HL-60 (cell line): ENCODE measurements at regions not wholly inside any gene's neighbourhood (a gene's known extent, or its start where the extent isn't known, plus 50 kb on each side); places are given as distances from the start of the nearest gene placed in this dataset.
A peak's percentile ranks its signal among the peaks of the same experiment; 100 is the strongest.

Experiments
- DNase-seq, 2 experiments: peaks; one replicate each; pipeline ENCODE4 v3.0.0-alpha.2; 2010 to 2020; ENCODE audit warnings: low read depth in 1 of 2, low spot score in 1 of 2
- H3K27ac ChIP-seq: fragments of 250-450 bp; sonication (Bioruptor Pico); replicated peaks from 2 replicates; pipeline ENCODE4 v1.5.1; 2020; ENCODE audit warnings: mild to moderate bottlenecking, moderate library complexity
- H3K27me3 ChIP-seq: fragments of 250-450 bp; sonication (Bioruptor Pico); 2 replicates; pipeline ENCODE4 v1.5.1; 2021; ENCODE audit warnings: mild to moderate bottlenecking, moderate library complexity; ENCODE audit not compliant: insufficient read depth, poor library complexity, severe bottlenecking
- H3K4me3 ChIP-seq: replicated peaks from 2 replicates; pipeline ENCODE4 v1.5.1; 2011; ENCODE audit warnings: mild to moderate bottlenecking, control low read depth, low read length; ENCODE audit not compliant: insufficient read depth
- CTCF ChIP-seq: IDR thresholded peaks from one replicate; pipeline ENCODE4 v1.5.1; 2011; ENCODE audit warnings: low read length, control low read depth, inconsistent platforms; ENCODE audit not compliant: insufficient read depth
- GABPA ChIP-seq: IDR thresholded peaks from 2 replicates; pipeline ENCODE4 v1.6.1; 2012; ENCODE audit warnings: low read depth
- POLR2AphosphoS5 ChIP-seq: IDR thresholded peaks from 2 replicates; pipeline ENCODE4 v1.6.1; 2012; ENCODE audit warnings: low read depth
- REST ChIP-seq: IDR thresholded peaks from 2 replicates; pipeline ENCODE4 v1.6.1; 2012; ENCODE audit warnings: low read depth; ENCODE audit not compliant: insufficient replicate concordance
- SPI1 ChIP-seq: IDR thresholded peaks from 2 replicates; pipeline ENCODE4 v1.6.1; 2012; ENCODE audit warnings: low read depth, mild to moderate bottlenecking, borderline replicate concordance

- TF ChIP-seq CTCF (no peak), REST (no peak), POLR2AphosphoS5 (no peak), GABPA (no peak), SPI1 (no peak)
- no peak for DNase-seq
- H3K4me3 ChIP-seq, result no peak overlapping the region
- H3K27me3 ChIP-seq, result no peaks in the 10 kb centered on the region
- H3K27ac ChIP-seq, result no peak overlapping the region
Measured at GRCh38 chr7:14962778-14963177, 60.2 kb upstream of the DGKB start.

- Histone ChIP-seq H3K4me3 (no peak overlapping the region), H3K27me3 (no peaks in the 10 kb centered on the region), H3K27ac (no peak overlapping the region)
- no peak for TF ChIP-seq SPI1
- TF ChIP-seq GABPA, result no peak
- TF ChIP-seq REST, result no peak
- no peak for TF ChIP-seq POLR2AphosphoS5
- TF ChIP-seq CTCF, result no peak
- DNase-seq, result no peak
Measured at GRCh38 chr7:14960721-14961120, 58.2 kb upstream of the DGKB start.

- Histone ChIP-seq H3K27me3 (no peaks in the 10 kb centered on the region), H3K27ac (no peak overlapping the region), H3K4me3 (no peak overlapping the region)
- TF ChIP-seq REST, result no peak
- DNase-seq, result no peak
Measured at GRCh38 chr7:14959339-14959738, 56.8 kb upstream of the DGKB start.

GRCh38 chr7:14954035-14954434 is 51.5 kb upstream of the DGKB start:
- peak; percentile 70 for TF ChIP-seq REST
- no peak for TF ChIP-seq GABPA
- no peak for TF ChIP-seq CTCF
- no peak for TF ChIP-seq POLR2AphosphoS5
- no peak for TF ChIP-seq SPI1

More at GRCh38 chr7:14954035-14954434, 51.5 kb upstream of the DGKB start:
- H3K27me3 ChIP-seq, result no peaks in the 10 kb centered on the region
- DNase-seq, result no peak
- H3K27ac ChIP-seq, result no peak overlapping the region
- H3K4me3 ChIP-seq, result no peak overlapping the region
